ENCODE measurements at regions not wholly inside any gene's neighbourhood (a gene's known extent, or its start where the extent isn't known, plus 50 kb on each side); places are given as distances from the start of the nearest gene placed in this dataset.

GRCh38 chr3:180749796-180750195 is 70.5 kb upstream of the CCDC39 start:
- POLR2A ChIA-PET (ENCODE audit: low non-redundant PET): interaction anchor here (0.6 kb wide), 1 partner anchor 1933 kb away, joined by 3 read pairs; no protein-coding TSS in a partner anchor
- CTCF ChIA-PET: no interaction called here
- Histone ChIP-seq H3K27me3 (replicated peaks; ENCODE audit: insufficient read depth, low read depth, low read length, poor library complexity) (peaks cover 12% of the 10 kb centered on the region), H3K4me1 (ENCODE audit: insufficient read depth, low read length, poor library complexity, severe bottlenecking) (no peaks in the 10 kb centered on the region), H3K4me3 (ENCODE audit: low read depth, low read length, poor library complexity, severe bottlenecking) (no peak overlapping the region), H3K27ac (ENCODE audit: low read depth, low read length, poor library complexity, severe bottlenecking) (no peak overlapping the region), H3K36me3 (ENCODE audit: insufficient read depth, low read length, poor library complexity, severe bottlenecking) (no peaks in the 10 kb centered on the region), H3K9me3 (ENCODE audit: low read depth, low read length, poor library complexity, severe bottlenecking) (no peaks in the 10 kb centered on the region)
- no TSS peak for BruUV-seq (replicated peaks)
- no peak for DNase-seq (ENCODE audit: low spot score)
- TF ChIP-seq EZH2 (IDR thresholded peaks at IDR 0.05; ENCODE audit: borderline replicate concordance, low read depth, low read length, poor library complexity, severe bottlenecking) (no peak), CTCF (conservative IDR thresholded peaks at IDR 0.05; ENCODE audit: low read depth, low read length) (no peak)
- intact Hi-C loops (cut with micrococcal nuclease; ENCODE audit: unreplicated experiment): no loop called here

GRCh38 chr3:180755556-180755955 is 76.3 kb upstream of the CCDC39 start:
- DNase-seq (ENCODE audit: low spot score): no peak
- intact Hi-C loops (cut with micrococcal nuclease; ENCODE audit: unreplicated experiment): no loop called here

GRCh38 chr3:180762866-180763265 is 83.6 kb upstream of the CCDC39 start:
- DNase-seq (ENCODE audit: low spot score): no peak
- ChIA-PET POLR2A (ENCODE audit: low non-redundant PET) (no interaction called here), CTCF (no interaction called here)
- TF ChIP-seq CTCF (conservative IDR thresholded peaks at IDR 0.05; ENCODE audit: low read depth, low read length): no peak
- TF ChIP-seq EZH2 (IDR thresholded peaks at IDR 0.05; ENCODE audit: borderline replicate concordance, low read depth, low read length, poor library complexity, severe bottlenecking): no peak
- Histone ChIP-seq H3K4me1 (ENCODE audit: insufficient read depth, low read length, poor library complexity, severe bottlenecking) (no peaks in the 10 kb centered on the region), H3K27me3 (replicated peaks; ENCODE audit: insufficient read depth, low read depth, low read length, poor library complexity) (no peaks in the 10 kb centered on the region), H3K36me3 (ENCODE audit: insufficient read depth, low read length, poor library complexity, severe bottlenecking) (no peaks in the 10 kb centered on the region), H3K27ac (ENCODE audit: low read depth, low read length, poor library complexity, severe bottlenecking) (no peak overlapping the region), H3K4me3 (ENCODE audit: low read depth, low read length, poor library complexity, severe bottlenecking) (no peak overlapping the region), H3K9me3 (ENCODE audit: low read depth, low read length, poor library complexity, severe bottlenecking) (no peaks in the 10 kb centered on the region)
- intact Hi-C loops (cut with micrococcal nuclease; ENCODE audit: unreplicated experiment): no loop called here
- BruUV-seq (replicated peaks): no TSS peak

More at GRCh38 chr3:180755556-180755955, 76.3 kb upstream of the CCDC39 start:
- Histone ChIP-seq H3K27ac (ENCODE audit: low read depth, low read length, poor library complexity, severe bottlenecking) (no peak overlapping the region), H3K4me1 (ENCODE audit: insufficient read depth, low read length, poor library complexity, severe bottlenecking) (no peaks in the 10 kb centered on the region), H3K36me3 (ENCODE audit: insufficient read depth, low read length, poor library complexity, severe bottlenecking) (no peaks in the 10 kb centered on the region), H3K27me3 (replicated peaks; ENCODE audit: insufficient read depth, low read depth, low read length, poor library complexity) (no peaks in the 10 kb centered on the region), H3K9me3 (ENCODE audit: low read depth, low read length, poor library complexity, severe bottlenecking) (no peaks in the 10 kb centered on the region), H3K4me3 (ENCODE audit: low read depth, low read length, poor library complexity, severe bottlenecking) (no peak overlapping the region)
- POLR2A ChIA-PET (ENCODE audit: low non-redundant PET): no interaction called here
- TF ChIP-seq CTCF (conservative IDR thresholded peaks at IDR 0.05; ENCODE audit: low read depth, low read length): no peak
- no peak for TF ChIP-seq EZH2 (IDR thresholded peaks at IDR 0.05; ENCODE audit: borderline replicate concordance, low read depth, low read length, poor library complexity, severe bottlenecking)
- CTCF ChIA-PET: no interaction called here
- no TSS peak for BruUV-seq (replicated peaks)

Data from A673 (cell line).